WTC11 (cell line): ENCODE measurements at regions not wholly inside any gene's neighbourhood (a gene's known extent, or its start where the extent isn't known, plus 50 kb on each side); places are given as distances from the start of the nearest gene placed in this dataset.
"Not testable (repeated sequence)": the region's sequence is repeated elsewhere in the genome, so short reads cannot be mapped to it uniquely, and the experiment has no call there.

Source experiments
- ATAC-seq: fragments of 200-7000 bp; cut with Tn5 transposase; 2 replicates; pipeline ENCODE4 v1.10.0; 2021; ENCODE audit warnings: mild to moderate bottlenecking, moderate library complexity
- CTCF ChIA-PET: fragments of 300-600 bp; sonication (Branson Sonifier 250); formaldehyde crosslinking; loops from one replicate; lab custom pipeline; 2021; ENCODE audit warnings: antibody characterized with exemption; lab: Charles Lee
- POLR2A ChIA-PET: fragments of 350-600 bp; sonication (Branson Sonifier 250); formaldehyde crosslinking; loops from one replicate; lab custom pipeline; 2021; ENCODE audit warnings: antibody characterized with exemption; lab: Charles Lee
- DNase-seq: peaks from one replicate; pipeline ENCODE4 v3.0.0; 2021; ENCODE audit warnings: low spot score
- H3K27ac Mint-ChIP-seq: 2 replicates; pipeline ENCODE4 v1.8.0; 2021; ENCODE audit warnings: mixed read lengths
- H3K27me3 Mint-ChIP-seq: 2 replicates; pipeline ENCODE4 v1.8.0; 2021; ENCODE audit warnings: low read depth, mild to moderate bottlenecking, moderate library complexity, mixed read lengths
- H3K36me3 Mint-ChIP-seq: 2 replicates; pipeline ENCODE4 v1.8.0; 2021; ENCODE audit warnings: mixed read lengths
- H3K4me1 Mint-ChIP-seq: 2 replicates; pipeline ENCODE4 v1.8.0; 2022; ENCODE audit warnings: mixed read lengths
- H3K4me3 Mint-ChIP-seq: 2 replicates; pipeline ENCODE4 v1.8.0; 2021; ENCODE audit warnings: mild to moderate bottlenecking, moderate library complexity, mixed read lengths
- H3K9me3 Mint-ChIP-seq: 2 replicates; pipeline ENCODE4 v1.8.0; 2021; ENCODE audit warnings: mixed read lengths
- AFF4 ChIP-seq: sonication (generic); formaldehyde crosslinking; IDR thresholded peaks from 2 replicates; pipeline ENCODE4 v1.8.1; 2023; ENCODE audit warnings: mild to moderate bottlenecking, missing genetic modification reagents, borderline replicate concordance
- AR ChIP-seq: fragments of 250-450 bp; sonication (Bioruptor Pico); IDR thresholded peaks from 2 replicates; pipeline ENCODE4 v1.9.0; 2021; ENCODE audit warnings: mild to moderate bottlenecking
- CREM ChIP-seq: sonication (generic); formaldehyde crosslinking; IDR thresholded peaks from 2 replicates; pipeline ENCODE4 v1.8.1; 2022; ENCODE audit warnings: mild to moderate bottlenecking, missing genetic modification reagents, moderate library complexity
- EMX1 ChIP-seq: fragments of 250-450 bp; sonication (Bioruptor Pico); IDR thresholded peaks from 2 replicates; pipeline ENCODE4 v1.8.0; 2021; ENCODE audit warnings: mild to moderate bottlenecking
- ETV6 ChIP-seq: sonication (generic); formaldehyde crosslinking; IDR thresholded peaks from 2 replicates; pipeline ENCODE4 v1.8.1; 2022; ENCODE audit warnings: mild to moderate bottlenecking, missing genetic modification reagents
- GABPB1 ChIP-seq: sonication (generic); formaldehyde crosslinking; IDR thresholded peaks from 2 replicates; pipeline ENCODE4 v1.8.1; 2023; ENCODE audit warnings: mild to moderate bottlenecking, missing genetic modification reagents
- IRF1 ChIP-seq: sonication (generic); formaldehyde crosslinking; IDR thresholded peaks from 2 replicates; pipeline ENCODE4 v1.8.0; 2023; ENCODE audit warnings: missing genetic modification reagents
- IRF2 ChIP-seq: sonication (generic); formaldehyde crosslinking; IDR thresholded peaks from 2 replicates; pipeline ENCODE4 v1.8.0; 2022; ENCODE audit warnings: low read depth, missing genetic modification reagents, borderline replicate concordance
- MXD4 ChIP-seq: fragments of 250-450 bp; sonication (Bioruptor Pico); IDR thresholded peaks from 2 replicates; pipeline ENCODE4 v1.8.0; 2021; ENCODE audit warnings: mild to moderate bottlenecking, moderate library complexity, borderline replicate concordance
- MYBL2 ChIP-seq: sonication (generic); formaldehyde crosslinking; IDR thresholded peaks from 2 replicates; pipeline ENCODE4 v1.8.1; 2023; ENCODE audit warnings: mild to moderate bottlenecking, moderate library complexity, missing genetic modification reagents
- NFE2L1 ChIP-seq: sonication (generic); formaldehyde crosslinking; IDR thresholded peaks from 2 replicates; pipeline ENCODE4 v1.8.1; 2023; ENCODE audit warnings: missing genetic modification reagents
- NR3C1 ChIP-seq: sonication (generic); formaldehyde crosslinking; conservative IDR thresholded peaks from 2 replicates; pipeline ENCODE4 v1.8.1; 2023; ENCODE audit warnings: low read depth, mild to moderate bottlenecking, missing genetic modification reagents
- TEAD4 ChIP-seq: sonication (generic); formaldehyde crosslinking; IDR thresholded peaks from 2 replicates; pipeline ENCODE4 v1.8.0; 2022; ENCODE audit warnings: mild to moderate bottlenecking, missing genetic modification reagents
- USF2 ChIP-seq: sonication (generic); formaldehyde crosslinking; IDR thresholded peaks from 2 replicates; pipeline ENCODE4 v1.8.1; 2023; ENCODE audit warnings: mild to moderate bottlenecking, missing genetic modification reagents, moderate library complexity
- ZBTB21 ChIP-seq: sonication (generic); formaldehyde crosslinking; IDR thresholded peaks from 2 replicates; pipeline ENCODE4 v1.8.1; 2023; ENCODE audit warnings: mild to moderate bottlenecking, missing genetic modification reagents, borderline replicate concordance
- ZNF121 ChIP-seq: sonication (generic); formaldehyde crosslinking; IDR thresholded peaks from 2 replicates; pipeline ENCODE4 v1.8.0; 2023; ENCODE audit warnings: missing genetic modification reagents
- ZNF263 ChIP-seq: sonication (generic); formaldehyde crosslinking; IDR thresholded peaks from 2 replicates; pipeline ENCODE4 v1.8.1; 2022; ENCODE audit warnings: low read depth, mild to moderate bottlenecking, moderate library complexity, missing genetic modification reagents
- TF ChIP-seq, protein P1 (sequence below): sonication (generic); formaldehyde crosslinking; IDR thresholded peaks from 2 replicates; pipeline ENCODE4 v1.8.0; 2022; ENCODE audit warnings: missing genetic modification reagents

DNA sequence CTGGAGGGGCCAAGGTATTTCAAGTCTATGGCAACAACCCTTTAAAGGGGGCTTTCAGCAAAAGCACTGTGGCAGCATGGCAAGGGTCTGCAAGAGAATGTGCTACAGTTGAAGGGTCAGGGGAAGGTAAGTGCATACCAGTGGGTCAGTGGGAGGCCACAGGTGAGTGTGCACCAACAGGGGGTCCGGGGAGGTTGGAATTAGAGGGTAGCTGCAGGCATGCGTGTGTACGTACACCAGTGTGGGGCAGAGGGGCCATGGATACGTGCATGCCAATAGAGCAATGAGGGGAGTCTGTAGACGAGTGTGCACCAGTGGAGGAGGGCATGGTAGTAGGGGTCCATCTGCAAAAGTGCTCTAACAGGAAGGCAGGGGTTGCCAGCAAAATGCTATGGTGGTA lies 448.9 kb downstream of the NAV3 start:
- TF ChIP-seq ZBTB21 (CRISPR knock-in tag) (no peak), IRF2 (no peak), MYBL2 (no peak), IRF1 (no peak), NFE2L1 (no peak), MXD4 (CRISPR knock-in tag) (no peak), NR3C1 (CRISPR knock-in tag) (no peak), CREM (CRISPR knock-in tag) (no peak), AFF4 (CRISPR knock-in tag) (no peak), GABPB1 (no peak), ETV6 (CRISPR knock-in tag) (no peak), USF2 (CRISPR knock-in tag) (no peak), ZNF121 (CRISPR knock-in tag) (no peak)
- no peaks in the 10 kb centered on the region for H3K4me1 Mint-ChIP-seq
- H3K36me3 Mint-ChIP-seq, result peaks cover 23% of the 10 kb centered on the region
- no peak overlapping the region for H3K4me3 Mint-ChIP-seq
- ATAC-seq (no peak), DNase-seq (no peak)
- H3K9me3 Mint-ChIP-seq, result peaks cover 28% of the 10 kb centered on the region
- peaks cover 3% of the 10 kb centered on the region; the same call in 1 of the 2 replicates for H3K27me3 Mint-ChIP-seq
- ChIA-PET CTCF (no interaction called here), POLR2A (no interaction called here)
- no peak overlapping the region for H3K27ac Mint-ChIP-seq

- H3K27ac Mint-ChIP-seq, H3K4me1 Mint-ChIP-seq, H3K27me3 Mint-ChIP-seq, ATAC-seq, DNase-seq, H3K4me3 Mint-ChIP-seq, POLR2A ChIA-PET: not testable (repeated sequence)
- CTCF ChIA-PET, result interaction anchor here (0.5 kb wide), 1 partner anchor 9 kb away, joined by 3 read pairs; no protein-coding TSS in a partner anchor
- Mint-ChIP-seq H3K9me3 (peaks cover 28% of the 10 kb centered on the region), H3K36me3 (peaks cover 23% of the 10 kb centered on the region)
Observed at GRCh38 chr12:78281102-78281501, 450.4 kb downstream of the NAV3 start.

GRCh38 chr12:78284417-78284816 lies 453.7 kb downstream of the NAV3 start:
- no peak for DNase-seq
- Mint-ChIP-seq H3K27ac (no peak overlapping the region), H3K4me3 (no peak overlapping the region), H3K4me1 (no peaks in the 10 kb centered on the region; the same call in 1 of the 2 replicates), H3K36me3 (peaks cover 3% of the 10 kb centered on the region; the same call in 1 of the 2 replicates), H3K9me3 (peaks cover 4% of the 10 kb centered on the region), H3K27me3 (no peaks in the 10 kb centered on the region)
- POLR2A ChIA-PET, result no interaction called here
- CTCF ChIA-PET, result no interaction called here
- ATAC-seq, result no peak
- no peak for TF ChIP-seq ZNF263 (CRISPR knock-in tag)
- TF ChIP-seq AR (CRISPR knock-in tag), result no peak
- TF ChIP-seq, protein P1, sequence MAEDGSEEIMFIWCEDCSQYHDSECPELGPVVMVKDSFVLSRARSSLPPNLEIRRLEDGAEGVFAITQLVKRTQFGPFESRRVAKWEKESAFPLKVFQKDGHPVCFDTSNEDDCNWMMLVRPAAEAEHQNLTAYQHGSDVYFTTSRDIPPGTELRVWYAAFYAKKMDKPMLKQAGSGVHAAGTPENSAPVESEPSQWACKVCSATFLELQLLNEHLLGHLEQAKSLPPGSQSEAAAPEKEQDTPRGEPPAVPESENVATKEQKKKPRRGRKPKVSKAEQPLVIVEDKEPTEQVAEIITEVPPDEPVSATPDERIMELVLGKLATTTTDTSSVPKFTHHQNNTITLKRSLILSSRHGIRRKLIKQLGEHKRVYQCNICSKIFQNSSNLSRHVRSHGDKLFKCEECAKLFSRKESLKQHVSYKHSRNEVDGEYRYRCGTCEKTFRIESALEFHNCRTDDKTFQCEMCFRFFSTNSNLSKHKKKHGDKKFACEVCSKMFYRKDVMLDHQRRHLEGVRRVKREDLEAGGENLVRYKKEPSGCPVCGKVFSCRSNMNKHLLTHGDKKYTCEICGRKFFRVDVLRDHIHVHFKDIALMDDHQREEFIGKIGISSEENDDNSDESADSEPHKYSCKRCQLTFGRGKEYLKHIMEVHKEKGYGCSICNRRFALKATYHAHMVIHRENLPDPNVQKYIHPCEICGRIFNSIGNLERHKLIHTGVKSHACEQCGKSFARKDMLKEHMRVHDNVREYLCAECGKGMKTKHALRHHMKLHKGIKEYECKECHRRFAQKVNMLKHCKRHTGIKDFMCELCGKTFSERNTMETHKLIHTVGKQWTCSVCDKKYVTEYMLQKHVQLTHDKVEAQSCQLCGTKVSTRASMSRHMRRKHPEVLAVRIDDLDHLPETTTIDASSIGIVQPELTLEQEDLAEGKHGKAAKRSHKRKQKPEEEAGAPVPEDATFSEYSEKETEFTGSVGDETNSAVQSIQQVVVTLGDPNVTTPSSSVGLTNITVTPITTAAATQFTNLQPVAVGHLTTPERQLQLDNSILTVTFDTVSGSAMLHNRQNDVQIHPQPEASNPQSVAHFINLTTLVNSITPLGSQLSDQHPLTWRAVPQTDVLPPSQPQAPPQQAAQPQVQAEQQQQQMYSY (CRISPR knock-in tag), result no peak
- TF ChIP-seq EMX1 (CRISPR knock-in tag), result no peak
- TF ChIP-seq TEAD4 (CRISPR knock-in tag), result no peak
